HG03439 (cell line): ENCODE measurements at regions not wholly inside any gene's neighbourhood (a gene's known extent, or its start where the extent isn't known, plus 50 kb on each side); places are given as distances from the start of the nearest gene placed in this dataset.
"Not testable (repeated sequence)": the region's sequence is repeated elsewhere in the genome, so short reads cannot be mapped to it uniquely, and the experiment has no call there.

ENCODE experiments used
- ATAC-seq: cut with Tn5 transposase; IDR thresholded peaks from one replicate; pipeline ENCODE4 v1.9.1; 2021; ENCODE audit warnings: mild to moderate bottlenecking, moderate library complexity; ENCODE audit not compliant: unreplicated experiment

- ATAC-seq = no peak
Observed at GRCh38 chr6:12474167-12475140, 184.3 kb downstream of the EDN1 start.

DNA sequence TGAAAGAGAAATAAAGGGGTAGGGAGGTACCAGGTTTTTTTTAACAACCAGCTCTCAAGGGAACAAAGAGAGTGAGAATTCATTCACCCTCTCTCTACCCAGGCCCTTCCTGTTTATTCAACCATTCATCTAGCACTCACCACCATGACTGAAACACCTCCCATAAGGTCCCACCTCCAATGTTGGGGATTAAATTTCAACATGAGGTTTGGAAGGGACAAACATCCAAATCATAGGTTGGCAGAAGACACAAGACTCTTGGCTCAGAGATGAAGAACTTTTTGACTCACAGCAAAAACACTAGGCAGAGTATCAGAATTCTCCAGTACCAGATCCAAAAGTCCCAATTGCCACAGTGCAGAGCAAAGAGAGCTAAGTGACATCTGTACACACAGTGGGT is 186.3 kb downstream of the EDN1 start:
- ATAC-seq = no peak

- ATAC-seq = no peak
Observed at GRCh38 chr6:12477616-12478015, 187.5 kb downstream of the EDN1 start.

GRCh38 chr6:12478921-12479320 is 188.8 kb downstream of the EDN1 start:
- ATAC-seq = no peak

- ATAC-seq = no peak
Observed at GRCh38 chr6:12479451-12479850, 189.3 kb downstream of the EDN1 start.

DNA sequence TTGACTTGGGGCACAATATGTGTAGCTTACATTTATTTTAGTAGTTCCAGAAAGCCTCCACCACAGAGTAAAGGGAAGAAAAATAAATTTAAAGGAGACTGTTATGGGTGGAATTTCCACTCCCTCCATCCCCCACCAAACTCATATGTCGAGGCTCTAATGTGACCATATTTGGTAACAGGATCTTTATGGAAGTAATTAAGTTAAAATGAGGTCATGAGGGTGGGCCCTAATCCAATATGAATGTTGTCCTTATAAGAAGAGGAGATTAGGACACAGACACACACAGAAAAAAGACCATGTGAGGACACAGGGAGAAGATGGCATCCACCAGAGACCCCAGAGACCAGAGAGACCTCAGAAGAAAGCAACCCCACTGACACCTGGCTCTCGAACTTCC is 189.7 kb downstream of the EDN1 start:
- no peak for ATAC-seq

- no peak for ATAC-seq
Observed at GRCh38 chr6:12480379-12480778, 190.2 kb downstream of the EDN1 start.

GRCh38 chr6:12481292-12481691 is 191.1 kb downstream of the EDN1 start:
- no peak for ATAC-seq

GRCh38 chr6:12481850-12482249 is 191.7 kb downstream of the EDN1 start:
- no peak for ATAC-seq

- no peak for ATAC-seq
Observed at GRCh38 chr6:12482386-12483375, 192.5 kb downstream of the EDN1 start.

DNA sequence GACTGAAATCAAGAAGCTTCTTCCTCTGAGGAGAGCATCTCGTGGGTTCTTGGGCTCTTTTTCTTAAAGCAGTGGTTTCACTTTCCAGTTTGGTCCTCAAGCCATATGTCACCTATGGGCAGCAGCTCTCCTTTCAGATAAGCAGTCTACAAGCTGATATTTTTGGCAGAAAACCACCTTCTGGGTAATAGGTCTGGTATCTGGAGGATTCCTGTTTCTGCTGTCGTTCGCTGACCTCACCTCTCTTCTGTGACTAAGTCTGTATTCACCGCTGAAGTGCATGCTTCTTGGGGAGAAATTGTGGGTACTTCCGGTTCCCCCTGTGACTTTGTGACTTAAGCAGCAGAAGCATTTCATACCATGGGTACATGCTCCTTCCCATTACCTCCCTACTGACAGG is 193.6 kb downstream of the EDN1 start:
- no peak for ATAC-seq

GRCh38 chr6:12484519-12484918 is 194.4 kb downstream of the EDN1 start:
- no peak for ATAC-seq

DNA sequence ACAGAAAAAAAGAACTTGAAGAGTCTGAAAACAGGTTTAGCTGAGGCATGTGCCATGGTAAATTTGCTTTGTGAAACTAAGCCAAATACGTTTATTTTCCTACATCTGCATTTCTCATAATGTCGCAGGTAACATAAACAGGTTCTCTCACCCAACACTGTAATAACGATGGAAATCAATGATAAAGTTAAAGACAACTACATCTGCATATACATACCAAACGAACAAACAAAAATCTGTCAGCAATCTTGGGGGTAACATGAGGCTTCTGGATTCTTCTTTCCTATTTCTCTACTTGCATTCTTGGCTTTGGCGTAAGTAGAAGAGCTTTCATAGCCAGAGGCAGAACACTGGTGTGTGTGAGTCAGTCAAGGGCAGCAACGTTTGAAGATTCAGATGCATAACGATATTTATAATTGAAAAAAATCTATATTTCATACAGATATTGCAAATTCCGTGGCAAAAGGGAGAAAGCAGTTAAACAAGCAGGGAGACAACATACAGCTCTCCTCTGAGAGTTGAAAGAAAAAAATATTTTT is 195.1 kb downstream of the EDN1 start:
- no peak for ATAC-seq

DNA sequence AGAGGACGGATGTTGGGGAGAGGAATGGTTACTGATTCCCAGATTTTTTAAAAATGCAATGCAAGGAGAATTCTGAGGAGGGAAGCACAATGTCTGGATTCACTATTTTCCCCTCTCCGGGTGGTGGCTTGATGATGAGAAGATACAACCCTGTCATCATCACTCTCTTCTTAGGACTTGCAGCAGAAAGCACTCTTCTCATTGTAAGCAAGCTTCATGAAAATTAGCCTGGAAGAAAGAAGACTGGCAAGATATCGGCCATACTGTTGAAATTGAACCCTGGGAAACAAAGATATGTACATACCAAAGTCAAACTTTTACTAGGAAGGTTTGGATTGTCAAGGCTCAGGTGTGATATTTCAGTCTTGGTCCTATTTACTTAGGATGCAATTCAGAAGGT is 195.7 kb downstream of the EDN1 start:
- no peak for ATAC-seq

- no peak for ATAC-seq
Observed at GRCh38 chr6:12490351-12490903, 200.3 kb downstream of the EDN1 start.

- no peak for ATAC-seq
Observed at GRCh38 chr6:12490904-12491571, 200.9 kb downstream of the EDN1 start.

DNA sequence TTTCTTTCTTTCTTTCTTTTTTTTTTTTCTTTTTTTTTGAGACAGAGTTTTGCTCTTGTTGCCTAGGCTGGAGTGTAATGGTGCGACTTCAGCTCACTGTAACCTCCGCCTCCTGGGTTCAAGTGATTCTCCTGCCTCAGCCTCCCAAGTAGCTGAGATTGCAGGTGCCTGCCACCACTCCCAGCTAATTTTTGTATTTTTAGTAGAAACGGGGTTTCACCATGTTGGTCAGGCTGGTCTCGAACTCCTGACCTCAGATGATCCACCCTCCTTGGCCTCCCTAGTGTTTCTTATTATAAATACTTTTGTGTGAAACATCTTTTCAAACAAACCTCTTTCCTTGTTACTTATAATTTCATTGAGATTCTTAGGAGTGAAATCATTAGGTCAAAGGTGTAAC is 202.8 kb downstream of the EDN1 start:
- ATAC-seq = not testable (repeated sequence)

- no peak for ATAC-seq
Observed at GRCh38 chr6:12493446-12493845, 203.3 kb downstream of the EDN1 start.

- ATAC-seq = no peak
Observed at GRCh38 chr6:12494161-12494560, 204.0 kb downstream of the EDN1 start.

GRCh38 chr6:12501990-12502389 is 211.8 kb downstream of the EDN1 start:
- ATAC-seq = no peak
